Cardiac muscle cell (in vitro differentiated cells and primary cell): ENCODE measurements at regions not wholly inside any gene's neighbourhood (a gene's known extent, or its start where the extent isn't known, plus 50 kb on each side); places are given as distances from the start of the nearest gene placed in this dataset.
"Not testable (repeated sequence)": the region's sequence is repeated elsewhere in the genome, so short reads cannot be mapped to it uniquely, and the experiment has no call there.

ENCODE experiments used
- DNase-seq, 2 donors: peaks; one replicate each; pipeline versions ENCODE4 v3.0.0 to v3.0.0-alpha.2; 2010 to 2017; ENCODE audit warnings: low read depth in 1 of 2, low spot score in 1 of 2
- H3K27ac ChIP-seq: fragments of 200-600 bp; sonication (generic); 2 replicates; pipeline ENCODE4 v1.5.1; 2016
- H3K27me3 ChIP-seq: fragments of 200-600 bp; sonication (generic); 2 replicates; pipeline ENCODE4 v1.6.0; 2016; ENCODE audit warnings: control low read depth
- H3K36me3 ChIP-seq: fragments of 200-600 bp; sonication (generic); 2 replicates; pipeline ENCODE4 v1.5.1; 2016; ENCODE audit warnings: control low read depth
- H3K4me1 ChIP-seq: fragments of 200-600 bp; sonication (generic); 2 replicates; pipeline ENCODE4 v1.8.1; 2017; ENCODE audit warnings: low read depth, mild to moderate bottlenecking, mixed run types
- H3K4me3 ChIP-seq: fragments of 200-600 bp; sonication (generic); 2 replicates; pipeline ENCODE4 v1.5.1; 2016; ENCODE audit warnings: mild to moderate bottlenecking
- H3K9me3 ChIP-seq: fragments of 200-600 bp; sonication (generic); 2 replicates; pipeline ENCODE4 v1.5.1; 2017; ENCODE audit warnings: low read depth, mild to moderate bottlenecking, control low read depth
- TF ChIP-seq, protein P1 (sequence below): IDR thresholded peaks from 2 replicates; pipeline ENCODE4 v1.5.1; 2012; ENCODE audit warnings: low read depth, mild to moderate bottlenecking, low read length

DNA sequence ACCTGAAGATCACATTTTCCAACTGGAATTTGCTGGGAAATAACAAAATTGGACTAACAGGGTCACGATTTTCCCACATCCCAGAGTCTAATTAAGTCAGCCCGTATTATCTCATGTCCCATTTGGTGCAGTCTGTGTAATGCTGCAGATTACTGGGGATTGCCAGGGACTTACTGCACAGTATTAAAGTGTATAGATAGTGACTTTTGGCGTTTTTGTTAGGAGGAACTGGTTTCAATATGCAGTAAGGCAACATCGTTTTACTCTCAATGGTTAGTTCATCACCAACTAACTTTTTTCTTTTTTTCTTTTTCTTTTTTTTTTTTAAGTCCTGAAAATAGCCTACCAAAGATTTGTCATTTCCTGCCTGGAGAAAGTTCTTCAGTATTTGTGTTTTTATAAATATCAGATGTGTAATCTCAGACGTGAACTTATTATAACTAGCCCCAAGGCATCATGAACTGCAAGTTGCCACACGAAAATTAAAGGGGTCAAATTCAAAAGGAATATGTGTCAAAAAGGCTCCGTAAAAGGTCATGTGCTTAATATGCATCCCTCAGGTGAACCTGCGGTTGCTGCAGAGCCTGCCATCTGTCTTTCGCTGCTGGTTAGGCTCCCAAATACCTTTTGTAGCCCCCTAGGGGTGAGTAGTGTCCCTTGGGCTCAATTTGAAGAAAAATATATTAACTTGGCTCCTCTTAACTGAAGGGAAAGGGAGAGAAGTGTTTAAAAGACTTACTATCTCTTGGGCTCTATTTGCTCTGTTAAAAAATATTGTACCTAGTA is 176.7 kb upstream of the ADAMTSL1 start:
- TF ChIP-seq, protein P1, sequence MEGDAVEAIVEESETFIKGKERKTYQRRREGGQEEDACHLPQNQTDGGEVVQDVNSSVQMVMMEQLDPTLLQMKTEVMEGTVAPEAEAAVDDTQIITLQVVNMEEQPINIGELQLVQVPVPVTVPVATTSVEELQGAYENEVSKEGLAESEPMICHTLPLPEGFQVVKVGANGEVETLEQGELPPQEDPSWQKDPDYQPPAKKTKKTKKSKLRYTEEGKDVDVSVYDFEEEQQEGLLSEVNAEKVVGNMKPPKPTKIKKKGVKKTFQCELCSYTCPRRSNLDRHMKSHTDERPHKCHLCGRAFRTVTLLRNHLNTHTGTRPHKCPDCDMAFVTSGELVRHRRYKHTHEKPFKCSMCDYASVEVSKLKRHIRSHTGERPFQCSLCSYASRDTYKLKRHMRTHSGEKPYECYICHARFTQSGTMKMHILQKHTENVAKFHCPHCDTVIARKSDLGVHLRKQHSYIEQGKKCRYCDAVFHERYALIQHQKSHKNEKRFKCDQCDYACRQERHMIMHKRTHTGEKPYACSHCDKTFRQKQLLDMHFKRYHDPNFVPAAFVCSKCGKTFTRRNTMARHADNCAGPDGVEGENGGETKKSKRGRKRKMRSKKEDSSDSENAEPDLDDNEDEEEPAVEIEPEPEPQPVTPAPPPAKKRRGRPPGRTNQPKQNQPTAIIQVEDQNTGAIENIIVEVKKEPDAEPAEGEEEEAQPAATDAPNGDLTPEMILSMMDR, result peak; percentile 31
- H3K27ac ChIP-seq, result no peak overlapping the region
- H3K9me3 ChIP-seq, result no peaks in the 10 kb centered on the region
- H3K4me1 ChIP-seq, result peaks cover 2% of the 10 kb centered on the region
- H3K36me3 ChIP-seq, result no peaks in the 10 kb centered on the region
- H3K4me3 ChIP-seq, result no peak overlapping the region
- H3K27me3 ChIP-seq, result no peaks in the 10 kb centered on the region
- peak in 1 of 2 donors; percentile 25 for DNase-seq

DNA sequence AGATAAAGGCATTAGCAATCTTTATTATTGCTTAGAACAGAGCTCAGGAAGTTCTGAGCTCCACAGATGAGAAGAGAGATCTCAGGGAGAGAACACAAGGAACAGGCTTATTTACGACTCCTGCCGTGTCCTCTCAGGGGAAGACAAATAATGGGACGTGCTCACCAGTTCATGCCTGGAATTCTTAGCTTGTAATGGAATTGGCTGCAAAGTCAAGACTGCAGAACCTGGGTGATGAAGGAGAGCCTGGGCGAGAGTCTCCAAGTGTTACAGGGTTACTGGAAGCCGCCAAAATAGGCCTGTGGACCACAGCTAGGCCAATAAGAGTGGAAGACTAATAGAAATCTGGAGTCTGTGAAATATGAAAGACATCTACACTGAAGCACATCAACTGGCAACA is 174.5 kb upstream of the ADAMTSL1 start:
- Histone ChIP-seq H3K27ac (no peak overlapping the region), H3K4me1 (no peaks in the 10 kb centered on the region), H3K27me3 (no peaks in the 10 kb centered on the region), H3K4me3 (no peak overlapping the region), H3K36me3 (no peaks in the 10 kb centered on the region), H3K9me3 (no peaks in the 10 kb centered on the region)
- TF ChIP-seq, protein P1, result no peak
- no peak for DNase-seq

DNA sequence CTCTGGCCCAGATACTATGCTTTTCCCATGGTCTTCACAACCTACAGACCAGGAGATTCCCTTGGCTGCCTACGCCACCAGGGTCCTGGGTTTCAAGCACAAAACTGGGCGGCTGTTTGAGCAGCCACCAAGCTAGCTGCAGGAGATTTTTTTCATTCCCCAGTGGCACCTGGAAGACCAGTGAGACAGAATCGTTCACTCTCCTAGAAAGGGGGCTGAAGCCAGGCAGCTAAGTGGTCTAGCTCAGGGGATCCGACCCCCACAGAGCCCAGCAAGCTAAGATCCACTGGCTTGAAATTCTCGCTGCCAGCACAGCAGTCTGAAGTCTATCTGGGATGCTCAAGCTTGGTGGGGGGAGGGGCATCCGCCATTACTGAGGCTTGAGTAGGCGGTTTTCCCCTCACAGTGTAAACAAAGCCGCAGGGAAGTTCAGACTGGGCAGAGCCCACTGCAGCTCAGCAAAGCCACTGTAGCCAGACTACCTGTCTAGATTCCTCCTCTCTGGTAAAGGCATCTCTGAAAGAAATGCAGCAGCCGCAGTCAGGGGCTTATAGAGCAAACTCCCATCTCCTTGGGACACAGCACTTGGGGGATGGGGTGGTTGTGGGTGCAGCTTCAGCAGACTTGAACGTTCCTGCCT is 168.7 kb upstream of the ADAMTSL1 start:
- H3K27ac ChIP-seq, H3K4me3 ChIP-seq, H3K27me3 ChIP-seq, DNase-seq, H3K9me3 ChIP-seq, H3K36me3 ChIP-seq, H3K4me1 ChIP-seq: not testable (repeated sequence)

DNA sequence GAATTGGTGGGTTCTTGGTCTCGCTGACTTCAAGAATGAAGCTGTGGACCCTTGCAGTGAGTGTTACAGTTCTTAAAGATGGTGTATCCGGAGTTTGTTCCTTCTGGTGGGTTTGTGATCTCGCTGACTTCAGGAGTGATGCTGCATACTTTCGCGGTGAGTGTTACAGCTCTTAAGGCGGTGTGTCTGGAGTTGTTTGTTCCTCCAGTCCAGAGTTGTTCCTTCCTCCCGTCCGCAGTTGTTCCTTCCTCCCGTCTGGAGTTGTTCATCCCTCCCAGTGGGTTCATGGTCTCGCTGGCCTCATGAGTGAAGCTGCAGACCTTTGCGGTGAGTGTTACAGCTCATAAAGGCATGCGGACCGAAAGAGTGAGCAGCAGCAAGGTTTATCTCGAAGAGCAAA is 159.6 kb upstream of the ADAMTSL1 start:
- H3K4me3 ChIP-seq, result no peak overlapping the region
- no peaks in the 10 kb centered on the region for H3K27me3 ChIP-seq
- no peaks in the 10 kb centered on the region for H3K9me3 ChIP-seq
- no peaks in the 10 kb centered on the region for H3K4me1 ChIP-seq
- H3K27ac ChIP-seq, result no peak overlapping the region
- H3K36me3 ChIP-seq, result no peaks in the 10 kb centered on the region
- no peak for DNase-seq
- TF ChIP-seq, protein P1, result no peak

DNA sequence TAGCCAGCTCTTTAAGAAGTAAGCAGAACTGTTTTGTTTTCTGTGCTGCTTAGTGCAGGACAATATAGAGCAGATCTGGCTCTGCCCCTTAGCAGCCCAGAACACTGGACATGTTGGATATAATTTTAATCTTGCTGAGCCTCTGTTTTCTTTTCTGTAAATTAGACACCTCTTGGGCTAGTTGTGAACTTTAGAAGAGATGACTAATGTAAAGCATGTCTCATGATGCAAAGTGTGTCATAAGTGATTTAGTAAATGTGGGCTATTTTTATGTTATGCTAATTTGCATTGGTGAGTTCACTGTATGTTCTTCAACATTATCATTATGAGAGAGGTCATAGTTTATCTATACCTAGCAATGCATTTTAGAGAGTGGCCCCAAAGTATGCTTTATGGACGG is 156.1 kb upstream of the ADAMTSL1 start:
- H3K27me3 ChIP-seq, result no peaks in the 10 kb centered on the region
- TF ChIP-seq, protein P1, result no peak
- no peaks in the 10 kb centered on the region for H3K9me3 ChIP-seq
- H3K27ac ChIP-seq, result no peak overlapping the region
- peak in 1 of 2 donors; percentile 18 for DNase-seq
- H3K4me1 ChIP-seq, result no peaks in the 10 kb centered on the region
- H3K4me3 ChIP-seq, result no peak overlapping the region
- no peaks in the 10 kb centered on the region for H3K36me3 ChIP-seq

DNA sequence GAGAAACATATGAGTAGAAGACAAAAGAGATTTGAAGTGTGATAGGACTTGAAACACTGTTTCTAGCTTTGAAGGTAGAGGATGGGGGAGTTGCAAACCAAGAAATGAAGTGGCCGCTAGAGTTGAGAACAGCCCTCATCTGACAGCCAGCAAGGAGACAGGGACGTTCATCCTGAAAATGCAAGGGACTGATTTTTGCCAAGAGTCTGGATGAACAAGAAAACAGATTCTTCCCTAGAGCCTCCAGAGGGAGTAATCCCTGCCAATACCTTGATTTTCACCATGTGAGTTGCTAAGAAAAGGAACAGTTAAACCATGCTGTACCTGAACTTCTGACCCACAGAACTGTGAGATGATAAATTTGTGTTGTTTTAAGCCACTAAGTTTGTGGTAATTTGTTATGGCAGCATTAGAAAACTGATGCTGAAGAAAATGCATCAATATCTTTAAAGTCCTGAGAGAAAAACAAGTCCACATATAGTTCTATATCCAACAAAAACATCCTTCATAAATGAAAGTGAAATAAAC is 154.0 kb upstream of the ADAMTSL1 start:
- Histone ChIP-seq H3K27me3 (no peaks in the 10 kb centered on the region), H3K4me3 (no peak overlapping the region), H3K27ac (no peak overlapping the region), H3K4me1 (no peaks in the 10 kb centered on the region), H3K36me3 (no peaks in the 10 kb centered on the region), H3K9me3 (no peaks in the 10 kb centered on the region)
- DNase-seq, result peak in 1 of 2 donors; percentile 20
- TF ChIP-seq, protein P1, result peak; percentile 20
